ELF-1 (cell line): ENCODE measurements at regions not wholly inside any gene's neighbourhood (a gene's known extent, or its start where the extent isn't known, plus 50 kb on each side); places are given as distances from the start of the nearest gene placed in this dataset.

ENCODE experiments used
- DNase-seq: peaks from one replicate; pipeline ENCODE4 v3.0.0-alpha.2; 2016; ENCODE audit warnings: low read depth, low spot score

DNA sequence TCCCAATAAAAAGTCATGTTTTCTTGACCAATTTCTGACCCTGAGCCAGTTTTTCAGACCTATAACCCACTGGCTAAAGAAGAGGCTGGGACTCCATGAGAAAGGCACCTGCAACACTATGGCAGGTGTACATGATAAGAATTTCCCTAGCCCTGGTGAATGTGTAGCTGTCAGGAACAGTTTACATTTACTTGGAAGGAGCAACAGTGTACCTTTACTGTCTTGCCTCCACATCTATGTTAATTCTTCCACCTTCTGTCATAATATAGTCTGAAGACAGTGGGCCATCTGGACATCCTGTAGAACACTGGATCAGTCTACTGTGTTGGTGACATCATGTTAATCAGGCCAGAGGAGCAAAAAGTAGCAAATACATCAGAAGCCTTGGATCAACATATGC, 72.1 kb upstream of the CD82 start:
- no peak for DNase-seq

DNA sequence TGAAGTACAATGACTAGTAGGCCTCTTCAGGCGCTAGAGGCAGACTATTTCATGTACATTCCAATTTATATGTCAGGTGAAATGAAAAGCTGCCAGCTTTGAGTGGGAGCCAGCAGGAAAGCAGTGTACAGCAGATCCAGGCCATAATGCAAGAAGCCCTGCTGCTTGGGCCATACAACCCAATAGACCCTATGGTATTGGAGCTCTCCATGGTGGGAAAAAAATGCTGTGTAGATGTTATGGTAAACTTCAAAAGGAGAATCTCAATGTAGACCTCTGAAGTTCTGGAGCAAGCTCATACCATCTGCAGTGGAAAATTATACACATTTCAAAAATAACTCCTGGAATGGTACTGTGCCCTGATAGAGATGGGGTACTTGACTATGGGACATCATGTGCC, 71.5 kb upstream of the CD82 start:
- no peak for DNase-seq

GRCh38 chr11:44494785-44495184, 70.7 kb upstream of the CD82 start:
- DNase-seq = no peak

GRCh38 chr11:44496391-44496790, 69.1 kb upstream of the CD82 start:
- no peak for DNase-seq

- DNase-seq = no peak
These were observed 67.2 kb upstream of the CD82 start for GRCh38 chr11:44498089-44498871.

GRCh38 chr11:44502506-44502905, 63.0 kb upstream of the CD82 start:
- DNase-seq = no peak

GRCh38 chr11:44505581-44506054, 59.8 kb upstream of the CD82 start:
- no peak for DNase-seq

- DNase-seq = peak; percentile 18
These were observed 59.0 kb upstream of the CD82 start for GRCh38 chr11:44506375-44507016.

DNA sequence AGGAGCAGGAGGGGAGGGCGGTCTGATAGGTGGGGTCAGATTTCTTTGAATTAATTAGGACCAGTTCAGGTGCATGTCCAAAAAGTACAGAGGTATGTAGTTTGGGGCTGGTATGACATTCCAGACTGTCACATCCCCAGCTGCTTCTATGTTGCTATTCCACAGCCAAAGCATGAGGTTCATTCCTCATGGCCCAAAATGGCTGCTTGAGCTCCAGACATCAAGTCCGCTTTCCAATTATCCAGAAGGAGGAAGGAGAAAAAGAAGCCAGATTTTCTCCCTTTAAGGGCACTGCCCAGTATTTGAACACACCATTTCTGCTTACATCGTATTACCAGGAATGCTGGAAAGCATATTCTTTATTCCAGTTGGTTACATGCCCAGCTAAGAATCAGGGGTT, 58.0 kb upstream of the CD82 start:
- no peak for DNase-seq

GRCh38 chr11:44507896-44508445, 57.5 kb upstream of the CD82 start:
- no peak for DNase-seq

DNA sequence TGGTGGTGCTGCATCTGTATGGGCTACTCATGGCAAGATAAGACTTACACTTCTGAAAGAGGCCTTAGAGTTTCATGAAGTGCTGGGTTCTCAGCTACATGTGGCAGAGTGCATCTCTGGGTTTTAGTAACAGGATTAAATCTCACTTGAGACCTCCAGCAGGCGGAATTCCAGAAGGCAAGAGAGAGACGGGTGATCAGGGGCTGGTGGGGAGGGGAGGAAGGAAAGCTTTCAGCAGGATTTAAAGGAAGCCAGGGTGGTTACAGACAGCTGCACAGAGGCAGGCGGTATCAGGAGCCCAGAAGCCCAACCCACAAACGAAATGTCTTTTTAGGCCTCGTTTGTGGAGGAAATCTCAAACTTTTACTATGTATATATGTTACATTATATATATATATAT, 56.2 kb upstream of the CD82 start:
- DNase-seq = peak; percentile 71

- DNase-seq = no peak
These were observed 55.1 kb upstream of the CD82 start for GRCh38 chr11:44510372-44510771.

- no peak for DNase-seq
These were observed 52.6 kb upstream of the CD82 start for GRCh38 chr11:44512818-44513217.

DNA sequence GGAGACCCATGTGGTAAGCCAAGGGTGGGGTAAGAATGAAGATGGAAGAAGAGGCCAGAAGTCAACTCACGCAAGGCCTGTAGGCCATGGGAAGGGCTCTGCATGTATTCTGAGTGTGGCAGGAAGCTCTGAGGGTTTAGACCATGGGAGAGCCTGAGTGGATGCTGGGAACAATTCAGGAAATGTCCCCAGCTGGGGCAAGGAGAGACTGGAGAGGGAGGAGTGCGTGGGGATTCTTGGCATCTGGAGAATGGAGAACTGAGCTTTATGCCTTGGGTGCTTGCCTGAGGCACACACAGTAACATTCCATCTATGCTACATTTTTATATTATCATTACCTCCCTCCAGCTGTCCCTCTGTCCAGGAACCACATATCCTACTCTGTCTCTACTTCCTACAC, 50.4 kb upstream of the CD82 start:
- no peak for DNase-seq
